ENCODE measurements at regions not wholly inside any gene's neighbourhood (a gene's known extent, or its start where the extent isn't known, plus 50 kb on each side); places are given as distances from the start of the nearest gene placed in this dataset.

GRCh38 chr10:130570074-130570473, 433.9 kb downstream of the GLRX3 start:
- TF ChIP-seq, protein P1, sequence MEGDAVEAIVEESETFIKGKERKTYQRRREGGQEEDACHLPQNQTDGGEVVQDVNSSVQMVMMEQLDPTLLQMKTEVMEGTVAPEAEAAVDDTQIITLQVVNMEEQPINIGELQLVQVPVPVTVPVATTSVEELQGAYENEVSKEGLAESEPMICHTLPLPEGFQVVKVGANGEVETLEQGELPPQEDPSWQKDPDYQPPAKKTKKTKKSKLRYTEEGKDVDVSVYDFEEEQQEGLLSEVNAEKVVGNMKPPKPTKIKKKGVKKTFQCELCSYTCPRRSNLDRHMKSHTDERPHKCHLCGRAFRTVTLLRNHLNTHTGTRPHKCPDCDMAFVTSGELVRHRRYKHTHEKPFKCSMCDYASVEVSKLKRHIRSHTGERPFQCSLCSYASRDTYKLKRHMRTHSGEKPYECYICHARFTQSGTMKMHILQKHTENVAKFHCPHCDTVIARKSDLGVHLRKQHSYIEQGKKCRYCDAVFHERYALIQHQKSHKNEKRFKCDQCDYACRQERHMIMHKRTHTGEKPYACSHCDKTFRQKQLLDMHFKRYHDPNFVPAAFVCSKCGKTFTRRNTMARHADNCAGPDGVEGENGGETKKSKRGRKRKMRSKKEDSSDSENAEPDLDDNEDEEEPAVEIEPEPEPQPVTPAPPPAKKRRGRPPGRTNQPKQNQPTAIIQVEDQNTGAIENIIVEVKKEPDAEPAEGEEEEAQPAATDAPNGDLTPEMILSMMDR (IDR thresholded peaks at IDR 0.05) = no peak
- TF ChIP-seq POLR2A (IDR thresholded peaks at IDR 0.05) = no peak

Measured in ovary (tissue), 3 donors.